ENCODE measurements at regions not wholly inside any gene's neighbourhood (a gene's known extent, or its start where the extent isn't known, plus 50 kb on each side); places are given as distances from the start of the nearest gene placed in this dataset.
A peak's percentile ranks its signal among the peaks of the same experiment; 100 is the strongest.

DNA sequence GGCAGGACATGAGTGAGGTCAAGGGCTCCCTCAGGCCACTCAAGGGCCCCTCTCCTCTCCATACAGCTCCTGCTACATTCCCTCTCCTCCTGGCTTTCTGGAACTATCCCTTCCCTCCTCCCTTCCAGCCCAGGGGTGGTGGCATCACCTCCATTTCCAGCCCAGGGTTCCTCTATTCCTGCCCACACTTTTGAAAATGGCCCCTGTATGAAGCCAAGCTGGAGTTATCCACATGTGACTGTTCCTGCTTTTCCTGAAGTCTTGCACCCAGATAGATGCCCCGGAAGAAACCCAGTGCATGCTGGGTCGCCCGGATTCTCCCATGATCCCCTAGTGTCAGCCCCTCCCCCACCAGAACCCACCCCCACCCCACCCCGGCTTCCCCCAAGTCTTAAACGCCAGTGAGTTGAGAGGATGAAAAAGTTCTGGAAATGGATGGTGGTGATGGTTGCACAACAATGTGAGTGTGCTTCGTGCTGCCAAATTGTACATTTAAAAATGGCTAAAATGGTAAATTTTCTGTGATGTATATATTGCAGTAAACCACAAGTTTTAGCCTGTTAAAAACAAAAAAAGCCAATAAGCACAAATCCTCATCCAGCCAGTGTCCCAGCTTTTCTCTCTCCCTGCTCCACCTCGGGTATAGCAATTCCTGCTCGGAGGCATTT is 136.9 kb downstream of the SCARB1 start:
- DNase-seq: no peak

DNA sequence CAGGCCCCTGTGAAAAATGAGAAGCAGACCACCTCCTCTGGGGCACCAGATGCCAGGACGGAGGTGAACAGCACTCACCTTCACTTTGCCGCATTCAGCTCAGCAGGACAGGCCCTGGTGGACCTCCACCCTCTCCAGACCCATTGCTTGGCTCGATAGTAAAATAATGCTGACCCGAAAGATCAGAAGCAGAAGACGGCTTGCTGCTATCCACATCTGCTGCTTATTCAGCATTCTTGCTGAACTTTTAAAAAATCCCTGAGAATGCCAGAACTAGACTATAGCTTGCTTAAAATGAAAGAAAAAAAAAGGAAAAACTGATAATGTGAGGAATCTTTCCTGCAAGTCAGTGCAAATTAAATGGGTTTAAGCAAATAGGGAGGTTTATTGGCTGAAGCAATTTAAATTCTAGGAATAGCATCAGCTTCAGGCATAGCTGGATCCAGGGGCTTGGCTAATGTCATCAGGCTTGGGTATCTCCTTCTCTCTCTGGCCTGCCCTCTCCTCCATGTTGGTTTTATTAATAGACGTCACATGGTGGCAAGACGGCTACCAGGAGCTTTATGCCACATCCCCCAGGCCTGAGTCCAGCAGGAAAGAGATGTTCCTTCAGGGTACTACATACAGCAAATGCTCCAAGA is 137.9 kb downstream of the SCARB1 start:
- DNase-seq: no peak

- DNase-seq: no peak
Observed at GRCh38 chr12:124725099-124725498, 138.6 kb downstream of the SCARB1 start.

DNA sequence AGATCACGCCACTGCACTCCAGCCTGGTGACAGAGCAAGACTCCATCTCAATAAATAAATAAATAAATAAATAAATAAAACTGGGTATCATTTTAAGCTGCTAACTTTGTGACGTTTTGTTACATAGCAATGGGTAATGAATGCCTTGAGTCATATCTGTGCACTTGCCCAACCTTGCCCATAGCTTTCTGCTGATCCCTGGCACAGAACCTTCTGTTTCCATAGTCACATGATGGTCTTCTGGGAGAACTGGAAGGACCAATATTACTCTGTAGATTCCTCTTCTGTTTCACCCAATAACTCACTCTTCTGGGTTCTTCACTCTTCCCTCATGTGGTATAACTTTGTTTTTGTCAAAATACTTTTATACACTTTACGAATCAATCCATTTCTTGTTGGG is 140.8 kb downstream of the SCARB1 start:
- no peak for DNase-seq

DNA sequence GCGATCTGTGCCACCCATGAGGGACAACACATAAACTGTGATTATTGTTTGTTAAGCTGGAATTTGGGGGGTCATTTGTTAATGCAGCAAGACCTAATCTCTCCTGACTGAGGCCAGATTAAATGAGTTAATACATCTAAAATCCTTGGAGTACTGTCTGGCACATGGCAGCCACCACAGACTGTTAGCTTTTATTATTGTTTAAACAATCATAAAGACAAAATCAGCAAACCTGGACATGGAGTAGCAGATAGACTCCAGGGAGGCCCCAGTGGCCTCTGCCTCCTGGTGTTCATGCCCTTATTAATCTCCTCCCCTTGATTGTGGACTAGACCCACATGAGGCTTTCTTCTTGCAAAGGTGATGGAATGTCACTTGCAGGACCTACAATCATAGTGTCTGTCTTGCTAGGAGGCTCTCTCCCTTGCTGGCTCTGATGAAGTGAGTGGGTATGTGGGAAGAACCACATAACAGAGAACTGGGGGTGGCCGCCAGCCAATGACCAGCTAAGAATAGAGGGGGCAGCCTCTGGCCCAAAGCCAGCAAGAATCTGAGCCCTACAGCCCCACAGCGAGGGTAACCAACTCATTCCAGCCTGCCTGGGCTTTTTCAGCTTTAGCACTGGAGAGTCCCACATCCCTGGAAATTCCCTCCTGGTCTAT is 142.0 kb downstream of the SCARB1 start:
- DNase-seq: no peak

GRCh38 chr12:124720681-124721500 is 142.8 kb downstream of the SCARB1 start:
- DNase-seq: no peak

- DNase-seq: no peak
Observed at GRCh38 chr12:124720004-124720680, 143.5 kb downstream of the SCARB1 start.

GRCh38 chr12:124719231-124719630 is 144.4 kb downstream of the SCARB1 start:
- no peak for DNase-seq

DNA sequence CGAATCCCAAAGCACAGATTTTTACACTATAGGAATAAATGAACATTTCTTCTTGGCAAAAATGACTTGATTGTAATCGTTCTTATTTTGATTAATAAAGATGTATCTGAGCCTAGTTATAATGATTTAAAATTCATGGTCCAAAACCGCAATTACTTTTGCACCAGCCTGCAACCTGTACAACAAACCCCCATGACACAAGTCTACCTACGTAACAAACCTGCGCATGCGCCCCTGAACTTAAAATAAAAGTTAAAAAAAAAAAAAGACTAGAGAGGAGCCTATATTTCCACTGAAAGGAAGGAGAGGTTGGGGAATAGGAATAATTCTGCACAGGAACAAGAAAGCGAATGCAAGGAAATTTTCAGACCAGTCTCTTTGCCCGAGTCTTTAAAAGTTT is 145.2 kb downstream of the SCARB1 start:
- no peak for DNase-seq

- DNase-seq: no peak
Observed at GRCh38 chr12:124718036-124718435, 145.6 kb downstream of the SCARB1 start.

- DNase-seq: no peak
Observed at GRCh38 chr12:124717318-124717717, 146.3 kb downstream of the SCARB1 start.

GRCh38 chr12:124716208-124717130 is 147.2 kb downstream of the SCARB1 start:
- no peak for DNase-seq

- DNase-seq: no peak
Observed at GRCh38 chr12:124715121-124715990, 147.9 kb upstream of the NCOR2 start.

GRCh38 chr12:124713436-124714082 is 146.1 kb upstream of the NCOR2 start:
- peak; percentile 69 to 71 for DNase-seq

DNA sequence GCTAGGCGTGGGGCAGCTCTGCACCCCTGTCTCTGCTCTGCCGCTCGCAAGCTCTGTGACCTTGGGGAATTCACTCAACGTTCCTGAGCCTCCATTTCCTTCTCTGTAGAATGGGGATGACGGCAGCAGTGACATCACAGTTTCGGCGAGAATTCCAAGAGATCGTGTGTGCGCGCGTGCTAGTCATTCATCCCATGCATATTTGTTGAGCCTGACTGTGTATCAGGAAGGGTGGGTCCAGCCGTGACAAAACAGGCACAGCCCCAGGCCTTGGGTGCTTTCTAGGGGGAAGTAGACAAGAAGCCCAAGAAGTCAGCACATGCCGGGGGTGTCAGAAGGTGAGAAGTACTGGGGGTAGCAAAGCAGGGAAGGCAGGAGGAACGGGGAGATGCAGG is 145.6 kb upstream of the NCOR2 start:
- DNase-seq: no peak

DNA sequence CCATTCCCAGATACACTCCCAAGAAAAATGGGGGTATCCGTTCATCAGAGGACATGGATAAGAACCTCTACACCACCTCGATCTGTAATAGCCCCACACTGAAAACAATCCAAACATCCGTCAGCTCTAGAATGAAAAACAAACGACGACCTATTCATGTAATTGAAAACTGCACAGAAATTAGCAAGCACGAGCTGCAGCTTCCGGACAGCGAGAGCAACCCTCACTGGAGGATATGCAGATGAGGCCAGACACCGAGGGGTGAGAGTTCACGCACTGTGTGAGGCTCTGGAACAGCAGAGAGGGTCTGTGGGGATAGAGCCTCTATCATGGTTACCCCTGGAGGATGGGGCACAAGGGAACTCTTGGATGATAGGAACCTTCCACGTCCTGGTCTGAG is 143.9 kb upstream of the NCOR2 start:
- no peak for DNase-seq

DNA sequence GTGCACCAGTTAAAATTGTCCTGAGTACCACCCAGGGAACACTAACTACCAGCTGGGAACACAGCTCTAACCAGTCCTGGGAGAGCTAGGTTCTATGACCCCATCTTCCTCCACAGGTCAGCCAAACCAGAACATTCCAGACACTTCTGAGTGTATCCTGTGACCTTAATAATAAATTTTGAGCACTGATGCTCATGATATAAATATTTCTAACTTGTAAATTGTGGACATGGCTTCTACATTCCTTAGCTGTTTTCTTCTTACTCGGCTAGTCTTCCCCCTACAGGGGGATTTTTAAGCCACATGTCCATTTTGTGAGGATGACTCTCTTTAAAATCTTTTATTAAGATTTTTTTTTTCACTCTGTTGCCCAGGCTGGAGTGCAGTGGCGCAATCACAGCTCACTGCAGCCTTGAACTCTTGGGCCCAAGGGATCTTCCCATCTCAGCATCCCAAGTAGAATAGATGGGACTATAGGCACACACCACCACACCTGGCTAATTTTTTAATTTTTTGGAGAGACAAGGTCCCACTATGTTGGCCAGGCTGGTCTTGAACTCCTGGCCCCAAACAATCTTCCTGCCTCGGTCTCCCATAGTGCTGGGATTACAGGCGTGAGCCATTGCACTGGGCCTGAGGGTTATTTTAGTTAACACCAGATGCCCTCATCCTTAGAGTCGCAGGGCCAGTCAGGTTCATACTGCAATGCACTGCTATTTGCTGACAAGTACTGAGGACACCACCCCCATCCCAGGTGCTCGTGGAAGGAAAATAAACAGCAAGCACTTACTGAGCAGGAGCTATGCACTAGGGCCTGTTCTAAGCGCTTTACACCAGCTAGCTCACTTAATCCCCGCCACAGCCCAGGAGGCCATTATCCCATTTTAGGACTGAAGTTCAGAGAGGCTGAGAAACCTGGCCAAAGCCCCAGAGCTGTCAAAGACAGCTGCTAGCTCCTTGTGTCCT is 142.6 kb upstream of the NCOR2 start:
- no peak for DNase-seq

- no peak for DNase-seq
Observed at GRCh38 chr12:124707316-124707715, 139.9 kb upstream of the NCOR2 start.

DNA sequence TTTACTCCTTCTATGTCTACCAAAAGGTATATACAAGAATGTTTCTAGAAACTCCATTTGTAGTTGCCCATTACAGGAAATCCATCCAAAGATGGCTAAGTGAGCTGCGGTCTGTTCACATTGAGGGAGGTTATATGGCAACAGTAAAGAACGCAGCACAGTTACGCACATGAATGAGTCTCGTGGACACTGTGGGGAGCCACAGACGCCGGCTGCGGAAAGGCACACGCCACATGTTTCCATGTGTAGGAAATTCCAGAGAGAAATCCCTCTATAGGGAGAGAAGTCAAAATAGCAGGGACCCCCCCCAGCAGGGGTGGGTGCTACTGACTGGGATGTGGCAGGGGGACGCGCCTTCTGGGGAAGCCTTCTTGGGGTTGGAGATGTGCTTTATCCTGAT is 139.0 kb upstream of the NCOR2 start:
- no peak for DNase-seq
